Epithelial cell of proximal tubule (primary cell): ENCODE measurements at regions not wholly inside any gene's neighbourhood (a gene's known extent, or its start where the extent isn't known, plus 50 kb on each side); places are given as distances from the start of the nearest gene placed in this dataset.
"Not testable (repeated sequence)": the region's sequence is repeated elsewhere in the genome, so short reads cannot be mapped to it uniquely, and the experiment has no call there.

ENCODE experiments used
- DNase-seq: peaks from one replicate; pipeline ENCODE4 v3.0.0-alpha.2; 2011; ENCODE audit warnings: low read depth
- H3K4me3 ChIP-seq: 2 replicates; pipeline ENCODE4 v1.5.1; 2011; ENCODE audit warnings: low read depth, mild to moderate bottlenecking, low read length
- CTCF ChIP-seq: conservative IDR thresholded peaks from 2 replicates; pipeline ENCODE4 v1.5.1; 2012; ENCODE audit warnings: low read depth, mild to moderate bottlenecking, low read length

DNA sequence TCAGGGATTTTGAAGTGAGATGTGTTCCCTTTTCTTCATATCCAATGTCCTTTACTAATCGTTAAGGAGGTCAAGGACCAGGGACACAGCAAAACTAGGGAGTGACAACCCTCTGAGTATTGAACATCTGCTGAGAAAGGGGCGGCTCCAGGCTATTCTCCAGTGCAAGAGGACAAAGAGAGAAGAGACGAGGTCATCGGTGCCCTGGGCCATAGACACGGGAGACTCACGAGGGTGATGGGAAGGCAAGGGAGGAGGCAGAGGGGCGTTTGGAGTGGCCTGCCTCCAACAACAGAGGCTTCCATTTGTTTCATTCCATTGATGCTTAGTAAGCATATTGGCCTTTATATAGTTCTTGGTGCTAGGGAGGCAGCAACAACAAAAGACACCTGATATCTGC is 268.4 kb downstream of the CXCL12 start:
- no peak for TF ChIP-seq CTCF
- DNase-seq: no peak
- H3K4me3 ChIP-seq: no peak overlapping the region

GRCh38 chr10:44115516-44115915 is 269.4 kb downstream of the CXCL12 start:
- H3K4me3 ChIP-seq: no peak overlapping the region
- no peak for DNase-seq
- no peak for TF ChIP-seq CTCF

DNA sequence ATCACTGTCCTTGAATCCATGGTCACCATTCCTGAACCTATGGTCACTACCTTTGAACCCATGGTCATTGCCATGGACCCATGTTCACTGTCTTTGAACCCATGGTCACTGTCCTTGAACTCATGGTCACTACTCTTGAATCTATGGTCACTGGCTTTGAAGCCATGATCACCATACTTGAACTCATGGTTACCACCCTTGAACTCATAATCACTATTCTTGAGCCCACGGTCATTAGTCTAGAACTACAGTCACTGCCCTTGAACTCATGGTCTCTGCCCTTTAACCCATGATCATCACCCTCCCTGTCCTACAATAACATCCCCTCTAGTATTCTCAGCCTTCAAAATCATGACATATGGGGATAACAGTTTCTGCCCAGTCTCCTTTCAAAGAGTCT is 270.5 kb downstream of the CXCL12 start:
- H3K4me3 ChIP-seq: no peak overlapping the region
- no peak for TF ChIP-seq CTCF
- no peak for DNase-seq

- DNase-seq: not testable (repeated sequence)
These were observed 272.6 kb downstream of the CXCL12 start for GRCh38 chr10:44112280-44112679.

GRCh38 chr10:44105696-44106095 is 279.2 kb downstream of the CXCL12 start:
- no peak for TF ChIP-seq CTCF
- H3K4me3 ChIP-seq: no peak overlapping the region
- peak; percentile 37 for DNase-seq

More at GRCh38 chr10:44112280-44112679, 272.6 kb downstream of the CXCL12 start:
- H3K4me3 ChIP-seq: not testable (repeated sequence)

DNA sequence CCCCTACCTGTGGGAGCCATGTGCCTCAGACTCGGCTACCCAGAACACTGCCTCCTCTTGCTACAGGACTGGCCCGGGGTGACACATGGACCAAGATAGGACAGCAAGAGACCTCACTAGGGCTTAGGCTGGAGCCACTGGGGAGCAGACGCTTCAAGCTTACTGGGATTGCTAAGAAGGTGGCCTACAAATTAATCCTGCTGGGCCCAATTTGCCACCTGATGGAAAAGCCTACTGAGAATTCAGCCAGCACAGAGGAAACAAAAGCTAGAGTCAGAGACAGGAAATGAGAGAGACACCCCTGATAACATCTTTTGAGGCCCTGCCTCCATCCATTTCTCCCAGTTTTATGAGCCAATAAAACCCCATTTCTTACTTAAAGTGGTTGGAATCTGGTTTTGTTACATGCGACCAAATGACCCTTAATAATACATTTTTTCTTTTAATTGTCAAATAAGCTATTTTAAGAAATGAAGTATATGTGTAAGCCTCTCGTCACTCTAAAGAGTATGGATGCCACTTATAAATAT is 282.1 kb downstream of the CXCL12 start:
- no peak for DNase-seq
- no peak overlapping the region for H3K4me3 ChIP-seq
- no peak for TF ChIP-seq CTCF

DNA sequence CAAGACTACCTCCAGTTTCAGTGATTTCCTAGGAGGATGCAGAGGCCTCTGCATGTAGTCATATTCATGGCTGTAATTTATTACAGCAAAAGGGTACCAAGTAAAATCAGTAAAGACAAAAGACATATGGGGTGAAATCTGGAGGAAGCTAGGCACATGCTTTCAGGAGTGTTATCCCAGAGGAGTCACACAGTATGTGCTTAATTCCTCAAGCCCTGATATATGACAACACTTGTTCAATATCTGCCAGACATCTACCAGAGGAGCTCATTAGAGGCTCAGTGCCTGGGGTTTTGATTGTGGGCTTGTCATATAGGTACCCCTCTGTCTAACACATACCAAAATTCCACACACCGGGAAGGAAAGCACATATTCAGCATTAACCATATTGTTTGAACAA is 283.8 kb downstream of the CXCL12 start:
- DNase-seq: no peak
- H3K4me3 ChIP-seq: no peak overlapping the region
- no peak for TF ChIP-seq CTCF
